HFFc6 (cell line): ENCODE measurements at regions not wholly inside any gene's neighbourhood (a gene's known extent, or its start where the extent isn't known, plus 50 kb on each side); places are given as distances from the start of the nearest gene placed in this dataset.

Experiments
- DNase-seq: peaks from one replicate; pipeline ENCODE4 v3.0.0-alpha.2; 2018
- H3K27ac Mint-ChIP-seq: 2 replicates; pipeline ENCODE4 v1.8.0; 2020; ENCODE audit warnings: mild to moderate bottlenecking, mixed read lengths
- H3K27me3 Mint-ChIP-seq: 2 replicates; pipeline ENCODE4 v1.8.0; 2021; ENCODE audit warnings: mild to moderate bottlenecking, moderate library complexity, mixed read lengths; ENCODE audit not compliant: insufficient read depth
- H3K36me3 Mint-ChIP-seq: 2 replicates; pipeline ENCODE4 v1.8.0; 2021; ENCODE audit warnings: low read depth, mixed read lengths
- H3K4me1 Mint-ChIP-seq: 2 replicates; pipeline ENCODE4 v1.8.0; 2020; ENCODE audit warnings: low read depth, mixed read lengths
- H3K4me3 Mint-ChIP-seq: 2 replicates; pipeline ENCODE4 v1.8.0; 2020; ENCODE audit warnings: mild to moderate bottlenecking, moderate library complexity, mixed read lengths
- H3K9me3 Mint-ChIP-seq: 2 replicates; pipeline ENCODE4 v1.8.0; 2020; ENCODE audit warnings: mild to moderate bottlenecking, mixed read lengths
- TF ChIP-seq, protein P1 (sequence below): fragments of 200-600 bp; sonication (generic); IDR thresholded peaks from 2 replicates; pipeline ENCODE4 v1.5.0; 2021; ENCODE audit warnings: antibody characterized with exemption, mild to moderate bottlenecking

DNA sequence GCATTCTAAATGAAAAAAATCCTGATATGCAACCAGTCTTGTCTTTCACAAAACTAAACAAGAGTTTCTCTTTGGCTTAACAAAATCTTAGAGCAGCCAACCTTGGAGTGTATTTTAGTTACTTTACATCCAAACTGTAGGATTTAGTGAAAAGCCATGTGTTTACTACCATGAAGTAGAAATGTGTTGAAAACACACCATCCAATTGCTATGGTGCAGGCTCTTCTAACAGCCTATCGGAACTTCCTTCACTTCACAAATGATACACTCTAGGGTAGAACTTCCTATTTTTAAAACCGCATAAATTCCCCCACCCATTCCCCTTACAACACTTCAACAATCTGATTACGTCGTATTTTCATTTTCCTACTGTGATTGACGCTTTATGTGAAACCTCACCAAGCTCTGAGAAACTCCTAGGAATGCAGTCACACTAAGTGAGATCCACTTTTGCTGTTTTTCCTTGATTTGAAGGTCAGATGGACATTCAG is 74.4 kb upstream of the MAP4K4 start:
- Mint-ChIP-seq H3K4me1 (no peaks in the 10 kb centered on the region; the same call in 1 of the 2 replicates), H3K36me3 (no peaks in the 10 kb centered on the region), H3K9me3 (no peaks in the 10 kb centered on the region), H3K4me3 (no peak overlapping the region), H3K27me3 (peaks cover 34% of the 10 kb centered on the region), H3K27ac (no peak overlapping the region)
- DNase-seq: no peak
- TF ChIP-seq, protein P1, sequence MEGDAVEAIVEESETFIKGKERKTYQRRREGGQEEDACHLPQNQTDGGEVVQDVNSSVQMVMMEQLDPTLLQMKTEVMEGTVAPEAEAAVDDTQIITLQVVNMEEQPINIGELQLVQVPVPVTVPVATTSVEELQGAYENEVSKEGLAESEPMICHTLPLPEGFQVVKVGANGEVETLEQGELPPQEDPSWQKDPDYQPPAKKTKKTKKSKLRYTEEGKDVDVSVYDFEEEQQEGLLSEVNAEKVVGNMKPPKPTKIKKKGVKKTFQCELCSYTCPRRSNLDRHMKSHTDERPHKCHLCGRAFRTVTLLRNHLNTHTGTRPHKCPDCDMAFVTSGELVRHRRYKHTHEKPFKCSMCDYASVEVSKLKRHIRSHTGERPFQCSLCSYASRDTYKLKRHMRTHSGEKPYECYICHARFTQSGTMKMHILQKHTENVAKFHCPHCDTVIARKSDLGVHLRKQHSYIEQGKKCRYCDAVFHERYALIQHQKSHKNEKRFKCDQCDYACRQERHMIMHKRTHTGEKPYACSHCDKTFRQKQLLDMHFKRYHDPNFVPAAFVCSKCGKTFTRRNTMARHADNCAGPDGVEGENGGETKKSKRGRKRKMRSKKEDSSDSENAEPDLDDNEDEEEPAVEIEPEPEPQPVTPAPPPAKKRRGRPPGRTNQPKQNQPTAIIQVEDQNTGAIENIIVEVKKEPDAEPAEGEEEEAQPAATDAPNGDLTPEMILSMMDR: no peak

DNA sequence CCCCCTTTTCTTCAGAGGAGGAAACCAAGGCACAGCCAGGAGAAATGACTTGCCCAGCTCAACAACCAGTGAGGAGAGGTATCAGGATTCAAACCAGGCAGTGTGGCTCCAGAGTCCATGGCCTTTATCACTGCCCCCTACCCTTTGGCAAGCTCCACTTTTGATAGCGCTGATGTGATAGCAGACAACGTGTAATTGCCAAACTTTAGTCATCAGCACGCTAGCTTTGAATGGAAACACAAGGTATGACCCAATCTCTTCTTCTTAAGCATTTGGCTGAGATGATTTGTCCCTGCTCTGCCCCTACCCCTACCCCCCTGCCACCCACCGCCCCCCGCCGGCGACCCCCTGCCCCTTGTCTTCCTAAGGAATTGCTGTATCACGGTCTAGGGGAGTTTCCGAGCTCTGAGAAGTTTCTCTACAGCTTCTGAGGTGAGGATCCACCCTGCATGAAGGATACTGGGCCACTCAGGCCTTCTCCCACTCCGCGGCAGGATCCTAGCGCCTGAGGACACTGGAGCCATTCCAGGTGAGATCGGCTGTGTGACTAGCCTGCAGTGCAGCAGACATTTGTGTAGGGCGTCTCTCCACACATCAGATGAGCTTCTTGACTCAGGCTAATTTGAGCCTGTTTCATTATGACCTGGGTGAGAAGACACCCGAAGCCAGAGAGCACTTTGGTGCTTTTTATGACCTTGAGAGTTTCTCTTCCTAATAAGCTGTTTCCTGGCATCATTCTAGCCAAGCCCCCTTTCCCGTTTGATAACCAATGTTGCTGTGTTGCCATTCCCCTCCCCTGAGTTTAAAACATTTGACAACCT is 75.1 kb upstream of the MAP4K4 start:
- DNase-seq: no peak
- H3K4me1 Mint-ChIP-seq: peaks cover 4% of the 10 kb centered on the region
- H3K36me3 Mint-ChIP-seq: no peaks in the 10 kb centered on the region
- H3K9me3 Mint-ChIP-seq: no peaks in the 10 kb centered on the region
- TF ChIP-seq, protein P1: no peak
- H3K27ac Mint-ChIP-seq: no peak overlapping the region
- H3K27me3 Mint-ChIP-seq: peaks cover 34% of the 10 kb centered on the region
- no peak overlapping the region for H3K4me3 Mint-ChIP-seq

DNA sequence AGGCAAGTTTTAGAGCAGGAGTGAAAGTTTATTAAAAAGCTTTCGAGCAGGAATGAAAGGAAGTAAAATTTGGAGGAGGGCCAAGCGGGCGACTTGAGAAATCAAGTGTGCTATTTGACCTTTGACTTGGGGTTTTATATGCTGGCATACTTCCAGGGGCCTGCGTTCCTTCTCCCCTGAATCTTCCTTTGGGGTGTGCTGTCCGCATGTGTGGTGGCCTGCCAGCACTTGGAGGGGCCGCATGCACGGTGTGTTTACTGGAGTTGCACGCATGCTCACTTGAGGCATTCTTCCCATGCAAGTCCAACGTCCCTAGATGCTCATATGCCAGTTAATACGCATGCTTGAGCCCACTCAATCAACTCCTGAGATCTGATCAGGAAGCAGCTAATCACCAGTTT is 78.3 kb upstream of the MAP4K4 start:
- TF ChIP-seq, protein P1: no peak
- Mint-ChIP-seq H3K36me3 (no peaks in the 10 kb centered on the region), H3K27me3 (peaks cover 15% of the 10 kb centered on the region), H3K4me1 (peaks cover 16% of the 10 kb centered on the region), H3K27ac (no peak overlapping the region), H3K4me3 (no peak overlapping the region), H3K9me3 (no peaks in the 10 kb centered on the region)
- no peak for DNase-seq

DNA sequence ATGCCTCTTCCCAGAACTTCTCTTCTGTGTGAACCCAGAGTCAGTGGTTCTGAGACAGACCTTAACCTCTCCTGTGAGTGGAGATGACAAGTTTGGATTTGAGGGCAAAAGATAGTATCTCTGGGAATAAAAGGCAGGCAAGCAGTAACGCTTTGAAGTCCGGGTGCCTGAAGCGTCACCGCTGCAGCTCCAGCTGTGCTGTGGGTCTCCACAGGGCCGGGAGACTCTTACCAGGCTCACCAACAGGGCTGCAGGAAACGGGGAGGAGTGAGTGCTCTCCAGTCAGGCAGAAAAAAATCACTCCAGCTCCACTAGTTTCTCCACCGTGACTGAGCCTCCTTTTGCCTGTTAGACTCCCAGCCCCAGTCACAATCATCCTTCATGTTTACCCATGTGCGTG is 79.7 kb upstream of the MAP4K4 start:
- no peak for DNase-seq
- no peak overlapping the region for H3K4me3 Mint-ChIP-seq
- no peaks in the 10 kb centered on the region for H3K36me3 Mint-ChIP-seq
- no peak overlapping the region for H3K27ac Mint-ChIP-seq
- TF ChIP-seq, protein P1: no peak
- peaks cover 15% of the 10 kb centered on the region for H3K27me3 Mint-ChIP-seq
- H3K4me1 Mint-ChIP-seq: peaks cover 16% of the 10 kb centered on the region
- H3K9me3 Mint-ChIP-seq: no peaks in the 10 kb centered on the region

DNA sequence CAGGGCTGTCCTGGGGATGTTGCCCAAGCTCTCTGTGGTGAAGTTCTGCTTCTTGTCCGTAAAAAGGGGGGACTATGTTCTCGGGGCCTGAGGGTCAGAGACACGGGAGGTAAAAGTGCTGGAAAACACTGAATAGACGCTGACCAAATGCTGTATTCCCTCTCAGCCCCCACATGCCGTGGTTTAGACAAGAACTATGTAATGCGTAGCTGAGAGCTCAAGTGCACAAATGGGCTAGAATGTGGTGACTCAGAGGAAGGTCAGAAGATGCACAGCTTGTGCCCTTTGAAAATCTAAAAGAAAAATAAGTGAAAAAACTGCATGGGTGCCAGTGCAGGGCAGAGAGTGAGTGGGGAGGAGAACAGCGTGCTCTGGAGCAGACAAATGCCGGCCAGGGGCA is 80.3 kb upstream of the MAP4K4 start:
- TF ChIP-seq, protein P1: no peak
- Mint-ChIP-seq H3K27ac (peak overlapping the region; percentile 55; the same call in 1 of the 2 replicates), H3K4me1 (peaks cover 16% of the 10 kb centered on the region), H3K36me3 (no peaks in the 10 kb centered on the region), H3K9me3 (no peaks in the 10 kb centered on the region), H3K4me3 (no peak overlapping the region; the same call in 1 of the 2 replicates), H3K27me3 (peaks cover 17% of the 10 kb centered on the region)
- DNase-seq: peak; percentile 32
